ENCODE measurements at regions not wholly inside any gene's neighbourhood (a gene's known extent, or its start where the extent isn't known, plus 50 kb on each side); places are given as distances from the start of the nearest gene placed in this dataset.

DNA sequence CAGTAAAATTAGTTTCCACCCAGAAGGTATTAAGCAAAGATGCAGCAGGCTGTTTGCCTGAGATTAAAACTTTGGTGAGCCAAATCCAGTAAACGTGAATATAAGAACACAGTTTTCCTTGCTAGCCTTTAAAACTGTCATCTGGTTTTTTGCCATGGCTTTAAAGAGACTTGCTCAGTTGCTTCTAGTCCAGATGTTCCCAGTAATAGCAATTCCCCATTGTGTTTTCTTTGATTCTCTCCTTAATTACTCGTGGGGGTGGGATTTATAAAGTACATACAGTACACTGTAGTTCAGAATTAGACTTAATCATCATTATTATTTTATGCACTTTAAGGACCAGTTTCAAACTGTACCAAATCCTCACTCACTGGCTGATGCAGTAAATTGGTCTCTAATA lies 303.5 kb upstream of the ZNF804A start (continued):
- TF ChIP-seq, protein P1, sequence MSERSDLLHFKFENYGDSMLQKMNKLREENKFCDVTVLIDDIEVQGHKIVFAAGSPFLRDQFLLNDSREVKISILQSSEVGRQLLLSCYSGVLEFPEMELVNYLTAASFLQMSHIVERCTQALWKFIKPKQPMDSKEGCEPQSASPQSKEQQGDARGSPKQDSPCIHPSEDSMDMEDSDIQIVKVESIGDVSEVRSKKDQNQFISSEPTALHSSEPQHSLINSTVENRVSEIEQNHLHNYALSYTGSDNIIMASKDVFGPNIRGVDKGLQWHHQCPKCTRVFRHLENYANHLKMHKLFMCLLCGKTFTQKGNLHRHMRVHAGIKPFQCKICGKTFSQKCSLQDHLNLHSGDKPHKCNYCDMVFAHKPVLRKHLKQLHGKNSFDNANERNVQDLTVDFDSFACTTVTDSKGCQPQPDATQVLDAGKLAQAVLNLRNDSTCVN (CRISPR knock-in tag; IDR thresholded peaks at IDR 0.05), result no peak
- no peak for TF ChIP-seq POLR2AphosphoS5 (IDR thresholded peaks at IDR 0.05; ENCODE audit: control insufficient read depth, insufficient read depth, low read depth, low read length)

DNA sequence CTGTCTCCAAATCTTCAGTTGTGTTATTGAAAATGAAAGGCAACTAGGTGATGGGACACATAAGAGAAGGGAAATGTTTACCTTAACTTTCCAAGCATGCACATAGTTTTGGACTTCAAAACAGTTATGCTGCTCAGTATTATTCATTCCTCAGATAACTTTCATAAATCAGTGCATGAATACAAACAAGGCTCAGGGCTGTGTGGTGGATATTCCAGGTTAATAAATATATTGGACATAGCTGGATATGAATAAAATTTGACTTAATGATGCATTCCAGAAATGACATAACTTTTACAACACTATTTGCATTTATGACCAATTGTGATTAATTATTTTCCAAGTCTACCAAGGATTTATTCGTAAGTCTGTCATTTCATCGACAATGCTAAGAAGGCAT lies 301.2 kb upstream of the ZNF804A start:
- Histone ChIP-seq H3K9me3 (replicated peaks; ENCODE audit: control insufficient read depth, insufficient read depth, low read depth, low read length) (no peaks in the 10 kb centered on the region), H3K4me2 (ENCODE audit: insufficient read depth, low read length) (no peak overlapping the region), H3K79me2 (ENCODE audit: control insufficient read depth, insufficient read depth, low read length) (no peaks in the 10 kb centered on the region), H3K4me3 (no peak overlapping the region), H3K9me1 (ENCODE audit: control insufficient read depth, insufficient read depth, low read length) (no peaks in the 10 kb centered on the region), H3K9ac (ENCODE audit: insufficient read depth in 1 of 2, low read depth in 2 of 2, low read length in 2 of 2) (no peak overlapping the region), H2AFZ (ENCODE audit: low read depth, low read length) (no peak overlapping the region), H3K27me3 (ENCODE audit: control insufficient read depth in 2 of 2, insufficient read depth in 2 of 2, low read length in 2 of 2) (no peaks in the 10 kb centered on the region), H3K4me1 (replicated peaks in 1 of 2; ENCODE audit: control insufficient read depth in 2 of 2, insufficient read depth in 2 of 2, low read length in 2 of 2) (no peaks in the 10 kb centered on the region), H3K27ac (ENCODE audit: extremely low read depth, low read depth, low read length) (no peak overlapping the region), H4K20me1 (replicated peaks; ENCODE audit: control insufficient read depth, insufficient read depth, low read length) (no peaks in the 10 kb centered on the region), H3K36me3 (ENCODE audit: control insufficient read depth, insufficient read depth, low read length) (no peaks in the 10 kb centered on the region)
- FAIRE-seq (no peak), DNase-seq (ENCODE audit: extremely low read depth in 1 of 4, low spot score in 3 of 4) (no peak), ATAC-seq (no peak)
- in situ Hi-C loops (cut with MboI), result no loop called here
- CTCF ChIA-PET (ENCODE audit: low intra/inter-chr PET ratio), result no interaction called here
- TF ChIP-seq PTTG1 (tag; IDR thresholded peaks at IDR 0.05; ENCODE audit: low read depth) (no peak), ARID2 (IDR thresholded peaks at IDR 0.05) (no peak), BDP1 (IDR thresholded peaks at IDR 0.05; ENCODE audit: insufficient read depth, insufficient read length) (no peak), ZNF212 (CRISPR knock-in tag; IDR thresholded peaks at IDR 0.05) (no peak), RNF2 (IDR thresholded peaks at IDR 0.05) (no peak), GATAD2A (IDR thresholded peaks at IDR 0.05) (no peak)
- TF ChIP-seq, protein P2, sequence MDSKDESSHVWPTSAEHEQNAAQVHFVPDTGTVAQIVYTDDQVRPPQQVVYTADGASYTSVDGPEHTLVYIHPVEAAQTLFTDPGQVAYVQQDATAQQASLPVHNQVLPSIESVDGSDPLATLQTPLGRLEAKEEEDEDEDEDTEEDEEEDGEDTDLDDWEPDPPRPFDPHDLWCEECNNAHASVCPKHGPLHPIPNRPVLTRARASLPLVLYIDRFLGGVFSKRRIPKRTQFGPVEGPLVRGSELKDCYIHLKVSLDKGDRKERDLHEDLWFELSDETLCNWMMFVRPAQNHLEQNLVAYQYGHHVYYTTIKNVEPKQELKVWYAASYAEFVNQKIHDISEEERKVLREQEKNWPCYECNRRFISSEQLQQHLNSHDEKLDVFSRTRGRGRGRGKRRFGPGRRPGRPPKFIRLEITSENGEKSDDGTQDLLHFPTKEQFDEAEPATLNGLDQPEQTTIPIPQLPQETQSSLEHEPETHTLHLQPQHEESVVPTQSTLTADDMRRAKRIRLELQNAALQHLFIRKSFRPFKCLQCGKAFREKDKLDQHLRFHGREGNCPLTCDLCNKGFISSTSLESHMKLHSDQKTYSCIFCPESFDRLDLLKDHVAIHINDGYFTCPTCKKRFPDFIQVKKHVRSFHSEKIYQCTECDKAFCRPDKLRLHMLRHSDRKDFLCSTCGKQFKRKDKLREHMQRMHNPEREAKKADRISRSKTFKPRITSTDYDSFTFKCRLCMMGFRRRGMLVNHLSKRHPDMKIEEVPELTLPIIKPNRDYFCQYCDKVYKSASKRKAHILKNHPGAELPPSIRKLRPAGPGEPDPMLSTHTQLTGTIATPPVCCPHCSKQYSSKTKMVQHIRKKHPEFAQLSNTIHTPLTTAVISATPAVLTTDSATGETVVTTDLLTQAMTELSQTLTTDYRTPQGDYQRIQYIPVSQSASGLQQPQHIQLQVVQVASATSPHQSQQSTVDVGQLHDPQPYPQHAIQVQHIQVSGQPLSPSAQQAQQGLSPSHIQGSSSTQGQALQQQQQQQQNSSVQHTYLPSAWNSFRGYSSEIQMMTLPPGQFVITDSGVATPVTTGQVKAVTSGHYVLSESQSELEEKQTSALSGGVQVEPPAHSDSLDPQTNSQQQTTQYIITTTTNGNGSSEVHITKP (IDR thresholded peaks at IDR 0.05; ENCODE audit: partially characterized antibody), result no peak
- TF ChIP-seq, protein P3, sequence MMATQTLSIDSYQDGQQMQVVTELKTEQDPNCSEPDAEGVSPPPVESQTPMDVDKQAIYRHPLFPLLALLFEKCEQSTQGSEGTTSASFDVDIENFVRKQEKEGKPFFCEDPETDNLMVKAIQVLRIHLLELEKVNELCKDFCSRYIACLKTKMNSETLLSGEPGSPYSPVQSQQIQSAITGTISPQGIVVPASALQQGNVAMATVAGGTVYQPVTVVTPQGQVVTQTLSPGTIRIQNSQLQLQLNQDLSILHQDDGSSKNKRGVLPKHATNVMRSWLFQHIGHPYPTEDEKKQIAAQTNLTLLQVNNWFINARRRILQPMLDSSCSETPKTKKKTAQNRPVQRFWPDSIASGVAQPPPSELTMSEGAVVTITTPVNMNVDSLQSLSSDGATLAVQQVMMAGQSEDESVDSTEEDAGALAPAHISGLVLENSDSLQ (IDR thresholded peaks at IDR 0.05), result no peak
- TF ChIP-seq, protein P4, sequence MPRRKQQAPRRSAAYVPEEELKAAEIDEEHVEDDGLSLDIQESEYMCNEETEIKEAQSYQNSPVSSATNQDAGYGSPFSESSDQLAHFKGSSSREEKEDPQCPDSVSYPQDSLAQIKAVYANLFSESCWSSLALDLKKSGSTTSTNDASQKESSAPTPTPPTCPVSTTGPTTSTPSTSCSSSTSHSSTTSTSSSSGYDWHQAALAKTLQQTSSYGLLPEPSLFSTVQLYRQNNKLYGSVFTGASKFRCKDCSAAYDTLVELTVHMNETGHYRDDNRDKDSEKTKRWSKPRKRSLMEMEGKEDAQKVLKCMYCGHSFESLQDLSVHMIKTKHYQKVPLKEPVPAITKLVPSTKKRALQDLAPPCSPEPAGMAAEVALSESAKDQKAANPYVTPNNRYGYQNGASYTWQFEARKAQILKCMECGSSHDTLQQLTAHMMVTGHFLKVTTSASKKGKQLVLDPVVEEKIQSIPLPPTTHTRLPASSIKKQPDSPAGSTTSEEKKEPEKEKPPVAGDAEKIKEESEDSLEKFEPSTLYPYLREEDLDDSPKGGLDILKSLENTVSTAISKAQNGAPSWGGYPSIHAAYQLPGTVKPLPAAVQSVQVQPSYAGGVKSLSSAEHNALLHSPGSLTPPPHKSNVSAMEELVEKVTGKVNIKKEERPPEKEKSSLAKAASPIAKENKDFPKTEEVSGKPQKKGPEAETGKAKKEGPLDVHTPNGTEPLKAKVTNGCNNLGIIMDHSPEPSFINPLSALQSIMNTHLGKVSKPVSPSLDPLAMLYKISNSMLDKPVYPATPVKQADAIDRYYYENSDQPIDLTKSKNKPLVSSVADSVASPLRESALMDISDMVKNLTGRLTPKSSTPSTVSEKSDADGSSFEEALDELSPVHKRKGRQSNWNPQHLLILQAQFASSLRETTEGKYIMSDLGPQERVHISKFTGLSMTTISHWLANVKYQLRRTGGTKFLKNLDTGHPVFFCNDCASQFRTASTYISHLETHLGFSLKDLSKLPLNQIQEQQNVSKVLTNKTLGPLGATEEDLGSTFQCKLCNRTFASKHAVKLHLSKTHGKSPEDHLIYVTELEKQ (CRISPR knock-in tag; IDR thresholded peaks at IDR 0.05), result no peak
- TF ChIP-seq, protein P5, sequence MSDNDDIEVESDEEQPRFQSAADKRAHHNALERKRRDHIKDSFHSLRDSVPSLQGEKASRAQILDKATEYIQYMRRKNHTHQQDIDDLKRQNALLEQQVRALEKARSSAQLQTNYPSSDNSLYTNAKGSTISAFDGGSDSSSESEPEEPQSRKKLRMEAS (CRISPR knock-in tag; IDR thresholded peaks at IDR 0.05), result no peak
- POLR2A ChIA-PET, result no interaction called here
- intact Hi-C loops (cut with micrococcal nuclease), result no loop called here
- 20% methylated on average over 2 of the region's 2 CpGs for WGBS (ENCODE audit: insufficient coverage, low coverage, missing lambda C conversion rate)
- no TSS peak for BruUV-seq (replicated peaks)
